ENCODE measurements at regions not wholly inside any gene's neighbourhood (a gene's known extent, or its start where the extent isn't known, plus 50 kb on each side); places are given as distances from the start of the nearest gene placed in this dataset.

GRCh38 chr17:52751051-52751450 is 592.5 kb upstream of the CA10 start:
- TF ChIP-seq POLR2A (IDR thresholded peaks at IDR 0.05; ENCODE audit: extremely low read depth, insufficient read length) (no peak), MYC (IDR thresholded peaks at IDR 0.05; ENCODE audit: low read depth, low read length) (no peak), MAX (IDR thresholded peaks at IDR 0.05; ENCODE audit: low read depth, low read length) (no peak), CTCF (IDR thresholded peaks at IDR 0.05; ENCODE audit: low read depth, low read length) (no peak)
- DNase-seq (ENCODE audit: low read depth), result no peak
- H3K4me3 ChIP-seq (ENCODE audit: low read depth, low read length), result no peak overlapping the region

DNA sequence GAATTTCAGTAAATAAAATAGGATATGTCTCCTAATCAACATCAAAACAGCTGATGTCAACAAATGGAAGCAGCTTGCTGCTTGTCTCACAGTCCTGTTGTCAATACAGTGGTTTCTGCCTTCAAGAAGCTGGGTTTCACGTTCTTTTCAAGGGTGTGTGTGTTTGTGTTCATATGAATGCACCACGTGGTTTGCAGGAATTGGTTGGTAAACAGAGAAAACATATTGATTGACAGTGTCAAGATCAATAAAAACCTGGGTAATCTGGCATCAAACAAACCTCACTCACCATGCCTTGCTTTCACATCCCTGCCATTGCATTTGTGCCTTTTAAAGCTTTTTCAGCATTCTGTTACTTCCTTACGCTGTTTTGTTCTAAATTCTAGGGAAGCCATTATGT is 585.7 kb upstream of the CA10 start:
- TF ChIP-seq POLR2A (IDR thresholded peaks at IDR 0.05; ENCODE audit: extremely low read depth, insufficient read length) (no peak), CTCF (IDR thresholded peaks at IDR 0.05; ENCODE audit: low read depth, low read length) (no peak), MYC (IDR thresholded peaks at IDR 0.05; ENCODE audit: low read depth, low read length) (no peak), MAX (IDR thresholded peaks at IDR 0.05; ENCODE audit: low read depth, low read length) (no peak)
- no peak overlapping the region for H3K4me3 ChIP-seq (ENCODE audit: low read depth, low read length)
- no peak for DNase-seq (ENCODE audit: low read depth)

GRCh38 chr17:52740006-52740405 is 581.5 kb upstream of the CA10 start:
- H3K4me3 ChIP-seq (ENCODE audit: low read depth, low read length), result no peak overlapping the region
- TF ChIP-seq MYC (IDR thresholded peaks at IDR 0.05; ENCODE audit: low read depth, low read length) (no peak), MAX (IDR thresholded peaks at IDR 0.05; ENCODE audit: low read depth, low read length) (no peak), POLR2A (IDR thresholded peaks at IDR 0.05; ENCODE audit: extremely low read depth, insufficient read length) (no peak), CTCF (IDR thresholded peaks at IDR 0.05; ENCODE audit: low read depth, low read length) (no peak)
- no peak for DNase-seq (ENCODE audit: low read depth)

DNA sequence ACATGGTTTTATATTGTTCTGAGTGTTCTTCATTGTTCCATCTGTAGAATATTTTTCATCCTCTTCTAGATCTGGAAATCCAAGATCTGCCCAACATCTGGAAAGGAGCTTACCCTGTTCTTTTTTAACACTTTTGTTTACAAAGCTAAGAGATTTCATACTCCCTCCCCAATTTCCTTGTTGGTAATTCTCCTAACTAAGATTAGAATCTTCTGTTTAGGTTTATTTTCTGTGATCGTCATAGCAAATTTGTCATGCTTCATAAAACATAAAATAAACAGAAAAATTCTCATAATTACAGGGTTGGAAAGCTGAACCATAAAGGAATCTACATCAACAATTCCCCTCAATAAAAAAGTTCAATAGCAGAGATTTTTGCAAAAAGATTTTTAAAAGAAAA is 580.3 kb upstream of the CA10 start:
- DNase-seq (ENCODE audit: low read depth), result no peak
- TF ChIP-seq MYC (IDR thresholded peaks at IDR 0.05; ENCODE audit: low read depth, low read length) (no peak), MAX (IDR thresholded peaks at IDR 0.05; ENCODE audit: low read depth, low read length) (no peak), POLR2A (IDR thresholded peaks at IDR 0.05; ENCODE audit: extremely low read depth, insufficient read length) (no peak), CTCF (IDR thresholded peaks at IDR 0.05; ENCODE audit: low read depth, low read length) (no peak)
- no peak overlapping the region for H3K4me3 ChIP-seq (ENCODE audit: low read depth, low read length)

DNA sequence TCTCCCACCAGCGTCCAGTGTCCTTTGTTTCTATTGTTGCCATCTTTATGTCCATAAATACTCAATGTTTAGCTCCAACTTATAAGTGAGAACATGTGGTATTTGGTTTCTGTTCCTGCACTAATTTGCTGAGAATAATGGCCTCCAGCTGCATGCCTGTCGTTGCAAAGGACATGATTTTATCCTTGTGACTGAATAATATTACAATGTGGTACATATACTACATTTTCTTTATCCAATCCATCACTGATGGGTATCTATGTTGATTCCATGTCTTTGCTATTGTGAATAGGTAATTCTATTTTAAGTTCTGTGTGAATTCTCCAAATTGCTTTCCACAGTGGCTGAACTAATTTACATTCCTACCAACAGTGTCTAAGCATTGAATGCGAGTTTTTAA is 578.6 kb upstream of the CA10 start:
- no peak overlapping the region for H3K4me3 ChIP-seq (ENCODE audit: low read depth, low read length)
- TF ChIP-seq MYC (IDR thresholded peaks at IDR 0.05; ENCODE audit: low read depth, low read length), result no peak
- TF ChIP-seq MAX (IDR thresholded peaks at IDR 0.05; ENCODE audit: low read depth, low read length), result no peak
- TF ChIP-seq POLR2A (IDR thresholded peaks at IDR 0.05; ENCODE audit: extremely low read depth, insufficient read length), result no peak
- no peak for TF ChIP-seq CTCF (IDR thresholded peaks at IDR 0.05; ENCODE audit: low read depth, low read length)
- DNase-seq (ENCODE audit: low read depth), result no peak

- TF ChIP-seq CTCF (IDR thresholded peaks at IDR 0.05; ENCODE audit: low read depth, low read length), result no peak
- no peak for TF ChIP-seq POLR2A (IDR thresholded peaks at IDR 0.05; ENCODE audit: extremely low read depth, insufficient read length)
- no peak for TF ChIP-seq MYC (IDR thresholded peaks at IDR 0.05; ENCODE audit: low read depth, low read length)
- no peak for TF ChIP-seq MAX (IDR thresholded peaks at IDR 0.05; ENCODE audit: low read depth, low read length)
- no peak for DNase-seq (ENCODE audit: low read depth)
- H3K4me3 ChIP-seq (ENCODE audit: low read depth, low read length), result no peak overlapping the region
These were observed 574.3 kb upstream of the CA10 start for GRCh38 chr17:52732841-52733240.
